GM12878 (cell line): ENCODE measurements at regions not wholly inside any gene's neighbourhood (a gene's known extent, or its start where the extent isn't known, plus 50 kb on each side); places are given as distances from the start of the nearest gene placed in this dataset.

Experiments used
- ZBTB4 ChIP-seq: fragments of 450-650 bp; formaldehyde crosslinking; IDR thresholded peaks from 2 replicates; pipeline ENCODE4 v1.4.0; 2022; ENCODE audit warnings: mild to moderate bottlenecking, moderate library complexity
- ZNF384 ChIP-seq: IDR thresholded peaks from 2 replicates; pipeline ENCODE4 v1.6.1; 2012; ENCODE audit warnings: low read depth, mild to moderate bottlenecking, low read length, improper control_type of control experiment, borderline replicate concordance

- TF ChIP-seq ZNF384 (no peak), ZBTB4 (CRISPR knock-in tag) (no peak)
Observed at GRCh38 chr13:29957320-29957719, 106.9 kb upstream of the UBL3 start.
